GM12892 (cell line): ENCODE measurements at regions not wholly inside any gene's neighbourhood (a gene's known extent, or its start where the extent isn't known, plus 50 kb on each side); places are given as distances from the start of the nearest gene placed in this dataset.
"Not testable (repeated sequence)": the region's sequence is repeated elsewhere in the genome, so short reads cannot be mapped to it uniquely, and the experiment has no call there.

Source experiments
- POLR2AphosphoS5 ChIP-seq: IDR thresholded peaks from 2 replicates; pipeline ENCODE4 v1.6.1; 2011; ENCODE audit warnings: low read depth, low read length, control low read depth
- TAF1 ChIP-seq: IDR thresholded peaks from 2 replicates; pipeline ENCODE4 v1.6.1; 2011; ENCODE audit warnings: low read depth, mild to moderate bottlenecking, control low read depth, low read length, borderline replicate concordance

DNA sequence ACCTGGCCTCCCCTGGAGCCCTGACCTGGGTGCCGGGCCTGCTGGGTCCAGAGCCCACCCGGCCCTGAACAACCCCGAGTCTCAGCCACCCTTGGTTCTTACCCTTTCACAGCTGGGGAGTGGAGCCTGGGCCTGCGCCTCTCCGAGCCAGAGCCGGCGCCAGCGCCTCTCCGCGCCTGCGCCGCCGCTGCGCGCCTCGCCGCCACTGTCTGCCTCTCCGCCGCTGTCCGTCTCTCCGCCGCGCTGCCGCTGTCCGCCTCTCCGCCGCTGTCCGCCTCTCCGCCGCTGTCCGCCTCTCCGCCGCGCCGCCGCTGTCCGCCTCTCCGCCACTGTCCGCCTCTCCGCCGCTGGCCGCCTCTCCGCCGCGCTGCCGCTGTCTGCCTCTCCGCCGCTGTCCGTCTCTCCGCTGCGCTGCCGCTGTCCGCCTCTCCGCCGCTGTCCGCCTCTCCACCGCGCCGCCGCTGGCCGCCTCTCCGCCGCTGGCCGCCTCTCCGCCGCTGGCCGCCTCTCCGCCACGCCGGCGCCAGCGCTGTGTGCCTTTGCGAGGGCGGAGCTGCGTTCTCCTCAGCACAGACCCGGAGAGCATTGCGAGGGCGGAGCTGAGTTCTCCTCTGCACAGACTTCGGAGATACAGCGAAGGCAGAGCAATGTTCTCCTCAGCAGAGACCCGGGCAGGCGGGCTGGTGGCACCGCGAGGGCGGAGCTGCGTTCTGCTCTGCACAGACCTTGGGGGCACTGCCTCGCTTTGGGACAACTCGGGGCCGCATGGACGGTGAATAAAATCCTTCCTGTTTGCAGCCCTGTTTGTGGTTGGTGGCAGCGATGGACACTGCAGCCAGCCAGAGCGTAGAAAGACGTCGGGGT is 1553.7 kb downstream of the RPIA start:
- not testable (repeated sequence) for TF ChIP-seq POLR2AphosphoS5, TAF1
